AG09319 (cell line): ENCODE measurements at regions not wholly inside any gene's neighbourhood (a gene's known extent, or its start where the extent isn't known, plus 50 kb on each side); places are given as distances from the start of the nearest gene placed in this dataset.

Experiments
- DNase-seq: peaks from one replicate; pipeline ENCODE4 v3.0.0-alpha.2; 2010; ENCODE audit warnings: low read depth; ENCODE audit errors: extremely low read depth
- CTCF ChIP-seq: IDR thresholded peaks from 2 replicates; pipeline ENCODE4 v1.5.1; 2011; ENCODE audit warnings: low read depth, mild to moderate bottlenecking, inconsistent platforms, low read length, moderate library complexity

- DNase-seq: no peak
- TF ChIP-seq CTCF: no peak
Observed at GRCh38 chr6:168823397-168824212, 382.6 kb downstream of the SMOC2 start.

- TF ChIP-seq CTCF: no peak
- no peak for DNase-seq
Observed at GRCh38 chr6:168822376-168822775, 381.4 kb downstream of the SMOC2 start.

GRCh38 chr6:168819546-168819945 lies 378.6 kb downstream of the SMOC2 start:
- no peak for TF ChIP-seq CTCF
- DNase-seq: no peak

GRCh38 chr6:168817558-168818159 lies 376.7 kb downstream of the SMOC2 start:
- no peak for DNase-seq
- TF ChIP-seq CTCF: no peak

GRCh38 chr6:168815229-168815628 lies 374.2 kb downstream of the SMOC2 start:
- DNase-seq: no peak
- TF ChIP-seq CTCF: no peak

GRCh38 chr6:168808232-168808631 lies 367.2 kb downstream of the SMOC2 start:
- TF ChIP-seq CTCF: no peak
- DNase-seq: no peak

GRCh38 chr6:168804331-168804730 lies 363.3 kb downstream of the SMOC2 start:
- DNase-seq: no peak
- TF ChIP-seq CTCF: no peak
